ENCODE measurements at regions not wholly inside any gene's neighbourhood (a gene's known extent, or its start where the extent isn't known, plus 50 kb on each side); places are given as distances from the start of the nearest gene placed in this dataset.

DNA sequence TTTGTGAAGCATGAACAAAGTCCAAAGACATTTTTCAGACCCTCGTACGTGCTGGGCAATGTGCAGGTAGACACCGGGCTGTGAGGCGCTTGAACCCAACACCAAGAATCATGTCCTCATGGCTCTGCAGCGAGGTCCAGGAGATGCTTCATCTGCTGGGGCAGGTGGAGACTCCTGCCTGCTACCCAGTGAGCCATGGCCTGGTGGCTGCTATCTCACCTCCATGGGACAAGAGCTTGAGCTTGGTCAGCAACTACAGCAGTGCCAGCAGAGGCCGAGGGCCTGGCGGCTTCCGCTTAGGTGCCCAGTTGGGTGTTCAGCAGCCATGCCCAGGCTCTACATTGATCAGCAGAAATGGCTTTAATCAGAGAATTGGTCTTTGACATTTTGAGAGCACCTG is 281.0 kb upstream of the HS6ST1 start:
- no peak overlapping the region for H3K4me3 ChIP-seq (ENCODE audit: low read depth, low read length)
- DNase-seq (ENCODE audit: low read depth), result no peak
- TF ChIP-seq, protein P1, sequence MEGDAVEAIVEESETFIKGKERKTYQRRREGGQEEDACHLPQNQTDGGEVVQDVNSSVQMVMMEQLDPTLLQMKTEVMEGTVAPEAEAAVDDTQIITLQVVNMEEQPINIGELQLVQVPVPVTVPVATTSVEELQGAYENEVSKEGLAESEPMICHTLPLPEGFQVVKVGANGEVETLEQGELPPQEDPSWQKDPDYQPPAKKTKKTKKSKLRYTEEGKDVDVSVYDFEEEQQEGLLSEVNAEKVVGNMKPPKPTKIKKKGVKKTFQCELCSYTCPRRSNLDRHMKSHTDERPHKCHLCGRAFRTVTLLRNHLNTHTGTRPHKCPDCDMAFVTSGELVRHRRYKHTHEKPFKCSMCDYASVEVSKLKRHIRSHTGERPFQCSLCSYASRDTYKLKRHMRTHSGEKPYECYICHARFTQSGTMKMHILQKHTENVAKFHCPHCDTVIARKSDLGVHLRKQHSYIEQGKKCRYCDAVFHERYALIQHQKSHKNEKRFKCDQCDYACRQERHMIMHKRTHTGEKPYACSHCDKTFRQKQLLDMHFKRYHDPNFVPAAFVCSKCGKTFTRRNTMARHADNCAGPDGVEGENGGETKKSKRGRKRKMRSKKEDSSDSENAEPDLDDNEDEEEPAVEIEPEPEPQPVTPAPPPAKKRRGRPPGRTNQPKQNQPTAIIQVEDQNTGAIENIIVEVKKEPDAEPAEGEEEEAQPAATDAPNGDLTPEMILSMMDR (conservative IDR thresholded peaks at IDR 0.05; ENCODE audit: low read depth, low read length), result no peak

DNA sequence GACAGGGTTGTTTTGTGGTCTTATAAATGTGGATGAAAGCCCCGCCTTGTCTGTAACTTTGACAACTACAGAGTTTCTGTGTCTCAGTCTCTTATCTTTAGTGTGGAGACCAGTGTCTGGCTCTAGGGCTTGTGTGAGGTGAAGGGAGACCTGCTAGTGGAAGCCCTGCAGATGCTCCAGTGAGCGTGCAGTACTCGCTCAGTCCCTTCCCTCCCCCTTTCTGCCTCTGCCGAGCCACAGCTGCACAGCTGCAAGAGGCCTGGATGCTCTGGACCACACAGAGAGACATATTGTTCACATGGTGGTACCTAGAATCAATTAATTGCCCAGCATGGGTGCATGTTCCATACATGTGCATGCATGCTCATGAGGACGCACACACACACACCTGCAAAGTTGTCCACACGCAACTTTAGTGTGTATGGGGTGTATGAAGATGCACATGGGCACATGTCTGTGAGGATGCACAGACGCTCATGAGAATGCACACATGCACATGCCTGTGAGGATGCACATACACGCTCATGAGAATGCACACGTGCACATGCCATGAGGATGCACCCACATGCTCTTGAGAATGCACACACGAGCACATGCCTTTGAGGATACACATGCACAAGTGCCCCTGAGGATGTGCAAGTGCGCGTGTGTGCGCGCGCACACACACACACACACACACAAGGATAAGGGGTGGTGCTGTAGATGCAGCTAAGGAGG is 282.1 kb upstream of the HS6ST1 start:
- TF ChIP-seq, protein P1 (conservative IDR thresholded peaks at IDR 0.05; ENCODE audit: low read depth, low read length), result no peak
- DNase-seq (ENCODE audit: low read depth), result no peak
- no peak overlapping the region for H3K4me3 ChIP-seq (ENCODE audit: low read depth, low read length)

DNA sequence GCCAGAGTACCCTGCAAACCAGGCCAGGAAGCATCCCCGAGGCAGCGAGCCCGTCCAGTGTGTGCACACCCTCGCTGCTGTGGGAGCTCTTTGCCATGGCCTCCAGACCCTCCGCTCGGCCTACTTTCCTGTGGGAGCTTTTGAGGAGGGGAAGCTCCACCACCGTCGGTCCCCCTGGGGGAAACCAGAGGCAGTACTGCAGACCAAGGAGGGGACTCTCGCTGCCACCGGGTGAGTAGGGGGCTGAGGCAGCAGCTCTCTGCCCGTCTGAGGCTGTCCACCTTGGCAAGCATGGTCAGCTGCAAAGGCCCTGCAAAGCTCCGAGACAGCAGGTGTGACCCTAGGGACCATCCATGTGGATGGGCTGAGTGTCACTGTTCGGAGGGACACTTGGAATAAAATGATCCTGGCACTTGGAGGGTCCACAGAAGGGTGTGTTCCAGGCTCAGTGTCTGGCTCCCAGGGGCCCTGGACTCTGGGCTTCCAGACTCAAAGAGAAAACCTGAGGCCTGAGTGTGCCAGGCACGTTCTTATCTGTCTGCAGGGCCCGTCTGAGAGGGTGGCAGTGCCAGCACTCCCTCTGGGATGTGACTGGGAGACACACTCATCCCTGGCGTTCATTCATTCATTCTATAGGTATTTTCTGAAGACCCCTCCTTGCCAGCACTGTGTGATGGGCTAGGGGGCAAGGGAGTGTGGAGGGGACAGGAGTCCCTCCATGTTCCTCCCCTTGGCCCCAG is 282.8 kb upstream of the HS6ST1 start:
- no peak for DNase-seq (ENCODE audit: low read depth)
- TF ChIP-seq, protein P1 (conservative IDR thresholded peaks at IDR 0.05; ENCODE audit: low read depth, low read length), result no peak
- no peak overlapping the region for H3K4me3 ChIP-seq (ENCODE audit: low read depth, low read length)

DNA sequence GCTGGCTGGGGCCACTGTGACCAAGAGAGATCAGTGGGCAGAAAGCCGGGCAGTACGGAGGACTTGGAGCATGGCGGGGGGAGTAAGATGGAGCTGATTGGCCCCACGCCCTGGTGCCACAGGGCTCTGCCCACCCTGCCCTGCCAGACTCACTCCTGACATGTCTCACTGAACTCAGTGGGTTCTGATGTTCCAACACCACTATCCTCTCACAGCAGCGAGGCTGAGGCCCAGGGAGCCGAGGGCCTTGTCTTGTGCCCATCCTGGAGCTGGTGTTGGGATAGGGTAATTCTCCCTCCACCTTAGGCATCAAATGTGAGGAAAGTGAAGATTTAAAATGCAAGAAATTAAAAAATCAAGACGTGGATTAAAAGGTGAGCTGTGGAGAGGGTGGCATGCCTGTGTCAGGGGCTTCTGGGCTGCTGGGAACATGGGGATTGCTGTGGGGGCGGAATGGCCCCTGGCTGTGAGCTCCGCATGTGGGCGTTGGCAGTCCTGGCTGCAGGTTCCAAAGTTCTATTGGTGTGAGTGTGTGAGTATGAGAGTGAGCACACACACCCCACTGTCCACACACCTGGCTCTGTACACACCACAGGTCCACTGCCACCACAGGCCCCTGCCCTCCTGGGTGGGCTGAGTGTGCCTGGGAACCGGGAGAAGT is 283.5 kb upstream of the HS6ST1 start:
- H3K4me3 ChIP-seq (ENCODE audit: low read depth, low read length), result no peak overlapping the region
- TF ChIP-seq, protein P1 (conservative IDR thresholded peaks at IDR 0.05; ENCODE audit: low read depth, low read length), result no peak
- no peak for DNase-seq (ENCODE audit: low read depth)

DNA sequence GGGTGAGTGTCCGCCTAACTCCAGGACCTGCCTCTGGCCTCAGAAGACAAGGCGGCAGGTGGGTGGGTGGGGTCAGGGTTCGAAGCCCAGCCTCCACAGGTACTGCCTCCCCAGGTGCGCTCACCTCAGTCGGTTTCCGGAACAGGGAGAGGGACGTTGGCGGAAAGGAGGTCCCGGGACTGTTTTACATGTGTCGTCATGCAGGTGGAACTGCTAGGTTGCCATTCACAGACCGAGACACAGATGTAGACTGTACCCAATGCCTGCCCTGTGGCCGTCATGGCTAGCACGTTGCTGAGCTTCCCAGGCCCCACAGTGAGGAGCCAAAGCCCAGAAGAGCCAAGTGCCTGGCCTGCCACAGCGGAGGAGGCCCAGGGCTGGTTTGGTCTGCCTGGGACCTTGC is 284.0 kb upstream of the HS6ST1 start:
- TF ChIP-seq, protein P1 (conservative IDR thresholded peaks at IDR 0.05; ENCODE audit: low read depth, low read length), result no peak
- no peak for DNase-seq (ENCODE audit: low read depth)
- no peak overlapping the region for H3K4me3 ChIP-seq (ENCODE audit: low read depth, low read length)

DNA sequence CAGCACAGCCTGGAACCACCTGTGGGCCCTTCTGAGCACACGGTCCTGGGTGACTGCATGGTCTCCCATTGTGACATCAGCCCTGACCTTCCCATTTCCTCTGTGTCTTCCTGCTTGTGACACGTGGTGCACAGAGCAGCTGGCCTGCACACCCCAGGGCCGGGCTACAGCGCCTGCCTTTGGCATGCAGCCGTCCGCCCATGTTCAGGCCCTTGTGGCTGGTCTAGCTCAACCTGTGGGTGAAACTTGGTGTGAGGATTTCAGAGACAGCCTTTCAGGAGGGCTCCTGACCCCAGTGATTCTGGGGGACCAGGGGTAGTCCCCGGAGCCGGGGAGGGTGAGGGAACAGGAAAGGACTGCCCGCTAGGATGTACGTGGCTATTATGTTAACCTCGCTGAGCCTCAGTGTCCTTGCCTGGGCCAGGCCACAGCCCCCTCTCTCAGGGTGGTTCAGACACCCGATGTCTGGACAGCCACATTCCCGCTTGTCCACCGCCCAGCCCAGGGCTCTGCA is 284.8 kb upstream of the HS6ST1 start:
- no peak for DNase-seq (ENCODE audit: low read depth)
- H3K4me3 ChIP-seq (ENCODE audit: low read depth, low read length), result no peak overlapping the region
- TF ChIP-seq, protein P1 (conservative IDR thresholded peaks at IDR 0.05; ENCODE audit: low read depth, low read length), result no peak
